CD14-positive monocyte (primary cell): ENCODE measurements at regions not wholly inside any gene's neighbourhood (a gene's known extent, or its start where the extent isn't known, plus 50 kb on each side); places are given as distances from the start of the nearest gene placed in this dataset.

Experiments
- DNase-seq, 3 donors: peaks; one replicate each; pipeline ENCODE4 v3.0.0-alpha.2; 2011 to 2022
- H2AFZ ChIP-seq: 2 replicates; pipeline ENCODE4 v1.6.0; 2012; ENCODE audit warnings: mild to moderate bottlenecking, low read depth, low read length, inconsistent platforms; ENCODE audit not compliant: insufficient read depth, poor library complexity, severe bottlenecking
- H3K27ac ChIP-seq, 2 donors: 1 replicate in 1 of 2; 2 replicates in 1 of 2; pipeline ENCODE4 v1.5.1; 2012 to 2013; ENCODE audit warnings: low read length in 2 of 2, control low read depth in 1 of 2, inconsistent platforms in 1 of 2, low read depth in 1 of 2, mild to moderate bottlenecking in 1 of 2
- H3K27me3 ChIP-seq, 2 donors: one replicate each; pipeline versions ENCODE4 v1.6.0 to v1.6.1; 2011 to 2013; ENCODE audit warnings: low read length in 2 of 2; ENCODE audit not compliant: control insufficient read depth in 2 of 2, insufficient read depth in 2 of 2
- H3K36me3 ChIP-seq, 2 donors: replicated peaks in 1 of 2; 1 replicate in 1 of 2; 2 replicates in 1 of 2; pipeline versions ENCODE4 v1.5.1 to v1.6.1; 2012 to 2013; ENCODE audit warnings: low read length in 2 of 2, control low read depth in 1 of 2, inconsistent platforms in 1 of 2, mild to moderate bottlenecking in 1 of 2; ENCODE audit not compliant: insufficient read depth in 2 of 2, control insufficient read depth in 1 of 2
- H3K4me1 ChIP-seq, 2 donors: 1 replicate in 1 of 2; 2 replicates in 1 of 2; pipeline versions ENCODE4 v1.5.1 to v1.6.1; 2012 to 2013; ENCODE audit warnings: low read length in 2 of 2, control low read depth in 1 of 2, inconsistent platforms in 1 of 2, mild to moderate bottlenecking in 1 of 2, moderate library complexity in 1 of 2; ENCODE audit not compliant: insufficient read depth in 2 of 2, control insufficient read depth in 1 of 2
- H3K4me2 ChIP-seq: replicated peaks from 2 replicates; pipeline ENCODE3; 2012; ENCODE audit warnings: low read length, moderate library complexity, mild to moderate bottlenecking; ENCODE audit not compliant: poor library complexity, severe bottlenecking; ENCODE audit errors: extremely low read depth
- H3K4me3 ChIP-seq, 3 experiments: fragments of 200-600 bp in 1 of 3; sonication (generic) in 1 of 3; replicated peaks in 1 of 3; 1 replicate in 2 of 3; 2 replicates in 1 of 3; pipeline ENCODE4 v1.5.1; 2011 to 2013; ENCODE audit warnings: low read length in 3 of 3, mild to moderate bottlenecking in 3 of 3, control low read depth in 2 of 3, low read depth in 2 of 3, inconsistent platforms in 1 of 3, moderate library complexity in 1 of 3
- H3K79me2 ChIP-seq: 2 replicates; pipeline ENCODE4 v1.6.0; 2012; ENCODE audit warnings: mild to moderate bottlenecking, control low read depth, inconsistent platforms, low read length, moderate library complexity; ENCODE audit not compliant: insufficient read depth
- H3K9ac ChIP-seq: 2 replicates; pipeline ENCODE4 v1.6.0; 2017; ENCODE audit warnings: low read length, mild to moderate bottlenecking; ENCODE audit not compliant: insufficient read depth, poor library complexity, severe bottlenecking
- H3K9me3 ChIP-seq, 2 donors: replicated peaks in 1 of 2; 1 replicate in 1 of 2; 2 replicates in 1 of 2; pipeline versions ENCODE4 v1.5.1 to v1.6.1; 2012 to 2013; ENCODE audit warnings: low read length in 2 of 2, control low read depth in 1 of 2; ENCODE audit not compliant: control insufficient read depth in 1 of 2, insufficient read depth in 1 of 2
- H4K20me1 ChIP-seq: 2 replicates; pipeline ENCODE4 v1.6.0; 2012; ENCODE audit warnings: mild to moderate bottlenecking, low read length, control low read depth, moderate library complexity; ENCODE audit not compliant: insufficient read depth
- H3K27ac Mint-ChIP-seq, 7 donors: one replicate each; pipeline ENCODE4 v1.8.0; 2020; ENCODE audit warnings: mild to moderate bottlenecking in 7 of 7, mixed read lengths in 7 of 7, moderate library complexity in 6 of 7, inconsistent platforms in 2 of 7
- H3K27me3 Mint-ChIP-seq, 3 donors: one replicate each; pipeline ENCODE4 v1.8.0; 2021 to 2022; ENCODE audit warnings: low read depth in 3 of 3, mild to moderate bottlenecking in 3 of 3, mixed read lengths in 3 of 3, moderate library complexity in 3 of 3, inconsistent platforms in 1 of 3
- H3K36me3 Mint-ChIP-seq, 2 donors: one replicate each; pipeline ENCODE4 v1.8.0; 2020; ENCODE audit warnings: mixed read lengths in 2 of 2, inconsistent platforms in 1 of 2, mild to moderate bottlenecking in 1 of 2
- H3K4me1 Mint-ChIP-seq: one replicate; pipeline ENCODE4 v1.8.0; 2020; ENCODE audit warnings: mild to moderate bottlenecking, mixed read lengths
- H3K4me3 Mint-ChIP-seq, 2 donors: one replicate each; pipeline ENCODE4 v1.8.0; 2020; ENCODE audit warnings: mild to moderate bottlenecking in 2 of 2, mixed read lengths in 2 of 2, moderate library complexity in 1 of 2
- H3K9me3 Mint-ChIP-seq, 7 donors: one replicate each; pipeline ENCODE4 v1.8.0; 2020 to 2022; ENCODE audit warnings: mixed read lengths in 7 of 7, mild to moderate bottlenecking in 6 of 7, moderate library complexity in 6 of 7, inconsistent platforms in 2 of 7
- WGBS: methylation state at CpG from one replicate; pipeline ENCODE4 v1.1.5; 2013; ENCODE audit warnings: missing lambda C conversion rate; ENCODE audit not compliant: insufficient coverage; 5-methylcytosine and 5-hydroxymethylcytosine counted together
- intact Hi-C, 2 donors: fragments of 100-400 bp; cut with micrococcal nuclease; formaldehyde crosslinking; loops; one replicate each; pipeline versions ENCODE4 v1.15.0 to v1.15.1; 2023
- TF ChIP-seq, protein P1 (sequence below): fragments of 200-600 bp; IDR thresholded peaks from one replicate; pipeline ENCODE4 v1.8.0; 2022; ENCODE audit warnings: antibody characterized with exemption, mild to moderate bottlenecking

- Mint-ChIP-seq H3K4me1 (peaks cover 5% of the 10 kb centered on the region), H3K27me3 (no peaks in the 10 kb centered on the region), H3K27ac (no peak overlapping the region), H3K4me3 (no peak overlapping the region), H3K36me3 (no peaks in the 10 kb centered on the region), H3K9me3 (no peaks in the 10 kb centered on the region)
- Histone ChIP-seq H2AFZ (no peak overlapping the region), H4K20me1 (no peaks in the 10 kb centered on the region), H3K27ac (no peak overlapping the region), H3K4me3 (no peak overlapping the region), H3K4me1 (no peaks in the 10 kb centered on the region), H3K27me3 (no peaks in the 10 kb centered on the region), H3K36me3 (no peaks in the 10 kb centered on the region), H3K79me2 (no peaks in the 10 kb centered on the region), H3K9ac (no peak overlapping the region), H3K9me3 (no peaks in the 10 kb centered on the region), H3K4me2 (no peak overlapping the region)
- DNase-seq = no peak
- TF ChIP-seq, protein P1, sequence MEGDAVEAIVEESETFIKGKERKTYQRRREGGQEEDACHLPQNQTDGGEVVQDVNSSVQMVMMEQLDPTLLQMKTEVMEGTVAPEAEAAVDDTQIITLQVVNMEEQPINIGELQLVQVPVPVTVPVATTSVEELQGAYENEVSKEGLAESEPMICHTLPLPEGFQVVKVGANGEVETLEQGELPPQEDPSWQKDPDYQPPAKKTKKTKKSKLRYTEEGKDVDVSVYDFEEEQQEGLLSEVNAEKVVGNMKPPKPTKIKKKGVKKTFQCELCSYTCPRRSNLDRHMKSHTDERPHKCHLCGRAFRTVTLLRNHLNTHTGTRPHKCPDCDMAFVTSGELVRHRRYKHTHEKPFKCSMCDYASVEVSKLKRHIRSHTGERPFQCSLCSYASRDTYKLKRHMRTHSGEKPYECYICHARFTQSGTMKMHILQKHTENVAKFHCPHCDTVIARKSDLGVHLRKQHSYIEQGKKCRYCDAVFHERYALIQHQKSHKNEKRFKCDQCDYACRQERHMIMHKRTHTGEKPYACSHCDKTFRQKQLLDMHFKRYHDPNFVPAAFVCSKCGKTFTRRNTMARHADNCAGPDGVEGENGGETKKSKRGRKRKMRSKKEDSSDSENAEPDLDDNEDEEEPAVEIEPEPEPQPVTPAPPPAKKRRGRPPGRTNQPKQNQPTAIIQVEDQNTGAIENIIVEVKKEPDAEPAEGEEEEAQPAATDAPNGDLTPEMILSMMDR = no peak
- intact Hi-C loops = no loop called here
Measured at GRCh38 chr3:147620906-147621305, 211.7 kb downstream of the ZIC1 start.

DNA sequence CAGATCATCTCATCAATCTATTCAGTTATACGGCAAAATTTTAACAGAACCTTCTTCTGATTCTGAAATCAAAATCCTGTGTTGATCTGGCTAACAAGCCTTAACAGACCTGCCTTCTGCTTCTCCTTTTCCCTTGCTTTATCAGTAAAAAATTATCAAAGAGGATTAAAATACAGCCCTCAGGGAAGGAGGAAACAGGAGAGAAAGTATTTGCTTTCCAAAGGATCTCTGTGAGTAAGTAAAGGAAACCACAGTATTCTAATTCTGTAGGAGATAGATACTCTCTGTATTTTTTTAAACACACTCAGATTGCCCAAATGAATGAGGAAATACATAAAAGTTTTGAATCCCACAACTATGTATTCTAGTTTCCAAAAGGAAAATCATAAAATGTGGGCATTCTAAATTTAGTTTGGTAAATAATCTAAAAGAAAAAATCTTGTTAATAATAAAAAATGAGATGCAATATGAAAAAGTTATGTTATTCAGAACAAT, 221.8 kb downstream of the ZIC1 start:
- TF ChIP-seq, protein P1 = no peak
- H3K9me3 Mint-ChIP-seq = peaks cover 6 to 14% (median 10%) of the 10 kb centered on the region in 7 donors

More for the DNA sequence above, 221.8 kb downstream of the ZIC1 start:
- no peak for DNase-seq
- H3K27me3 ChIP-seq = no peaks in the 10 kb centered on the region
- H3K79me2 ChIP-seq = no peaks in the 10 kb centered on the region
- no peak overlapping the region for H3K4me2 ChIP-seq
- no peak overlapping the region for H3K4me3 ChIP-seq
- Mint-ChIP-seq H3K4me1 (no peaks in the 10 kb centered on the region), H3K36me3 (no peaks in the 10 kb centered on the region), H3K4me3 (no peak overlapping the region), H3K27ac (no peak overlapping the region), H3K27me3 (no peaks in the 10 kb centered on the region)
- H3K27ac ChIP-seq = no peak overlapping the region
- no peaks in the 10 kb centered on the region for H3K36me3 ChIP-seq
- no CpG with 5 or more reads among the region's 1 CpG for WGBS
- H3K9me3 ChIP-seq = peaks cover 10 to 11% of the 10 kb centered on the region in 2 donors
- intact Hi-C loops = no loop called here
- H3K9ac ChIP-seq = no peak overlapping the region
- H2AFZ ChIP-seq = no peak overlapping the region
- H4K20me1 ChIP-seq = no peaks in the 10 kb centered on the region
- no peaks in the 10 kb centered on the region for H3K4me1 ChIP-seq
